ENCODE measurements at regions not wholly inside any gene's neighbourhood (a gene's known extent, or its start where the extent isn't known, plus 50 kb on each side); places are given as distances from the start of the nearest gene placed in this dataset.

DNA sequence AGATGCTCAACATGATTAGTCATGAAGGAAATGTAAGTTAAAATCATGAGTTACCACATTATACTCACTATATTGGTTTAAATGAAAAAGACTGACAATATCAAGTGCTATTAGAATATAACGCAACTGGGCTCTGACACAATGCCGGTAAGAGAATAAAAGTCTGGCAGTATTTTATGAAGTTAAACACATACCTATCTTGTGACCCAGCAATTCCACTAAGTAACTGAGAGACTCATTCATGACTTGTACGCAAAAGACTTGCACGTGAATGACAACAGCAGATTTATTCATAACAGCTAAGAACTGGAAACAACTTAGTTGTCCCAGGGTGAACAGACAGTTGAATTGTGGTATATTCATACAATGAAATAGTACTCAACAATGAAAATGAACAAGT lies 342.1 kb downstream of the SLC4A3 start:
- CTCF ChIA-PET: interaction anchor here (0.7 kb wide), 1 partner anchor 9 kb away, joined by 3 read pairs; no protein-coding TSS in a partner anchor
- no peak for DNase-seq (ENCODE audit: extremely low spot score)
- POLR2A ChIA-PET: no interaction called here

DNA sequence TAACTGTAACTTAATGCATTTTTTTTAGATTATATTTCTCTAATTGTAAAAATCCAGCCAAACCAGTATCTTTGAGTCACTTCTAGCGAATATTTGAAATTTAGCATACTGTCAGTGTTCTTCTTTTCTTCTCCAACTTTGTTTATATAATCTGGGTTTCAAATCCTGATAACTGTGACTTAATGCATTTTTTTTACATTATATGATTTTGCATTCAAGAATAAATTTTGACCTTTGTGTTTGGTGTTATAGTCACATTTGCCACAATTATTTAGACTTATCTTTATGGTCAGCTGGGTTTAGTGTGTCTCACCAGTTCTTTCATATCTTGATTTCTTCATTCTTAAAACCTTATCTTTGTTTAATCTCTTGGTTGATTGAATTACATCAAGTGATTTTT lies 345.7 kb downstream of the SLC4A3 start:
- TF ChIP-seq, protein P1, sequence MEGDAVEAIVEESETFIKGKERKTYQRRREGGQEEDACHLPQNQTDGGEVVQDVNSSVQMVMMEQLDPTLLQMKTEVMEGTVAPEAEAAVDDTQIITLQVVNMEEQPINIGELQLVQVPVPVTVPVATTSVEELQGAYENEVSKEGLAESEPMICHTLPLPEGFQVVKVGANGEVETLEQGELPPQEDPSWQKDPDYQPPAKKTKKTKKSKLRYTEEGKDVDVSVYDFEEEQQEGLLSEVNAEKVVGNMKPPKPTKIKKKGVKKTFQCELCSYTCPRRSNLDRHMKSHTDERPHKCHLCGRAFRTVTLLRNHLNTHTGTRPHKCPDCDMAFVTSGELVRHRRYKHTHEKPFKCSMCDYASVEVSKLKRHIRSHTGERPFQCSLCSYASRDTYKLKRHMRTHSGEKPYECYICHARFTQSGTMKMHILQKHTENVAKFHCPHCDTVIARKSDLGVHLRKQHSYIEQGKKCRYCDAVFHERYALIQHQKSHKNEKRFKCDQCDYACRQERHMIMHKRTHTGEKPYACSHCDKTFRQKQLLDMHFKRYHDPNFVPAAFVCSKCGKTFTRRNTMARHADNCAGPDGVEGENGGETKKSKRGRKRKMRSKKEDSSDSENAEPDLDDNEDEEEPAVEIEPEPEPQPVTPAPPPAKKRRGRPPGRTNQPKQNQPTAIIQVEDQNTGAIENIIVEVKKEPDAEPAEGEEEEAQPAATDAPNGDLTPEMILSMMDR (IDR thresholded peaks at IDR 0.05; ENCODE audit: control extremely low read depth, extremely low read depth, low read depth, missing control alignments): no peak
- ChIA-PET CTCF (no interaction called here), POLR2A (no interaction called here)

More for the DNA sequence above, 342.1 kb downstream of the SLC4A3 start:
- TF ChIP-seq, protein P1 (IDR thresholded peaks at IDR 0.05; ENCODE audit: control extremely low read depth, extremely low read depth, low read depth, missing control alignments): no peak

DNA sequence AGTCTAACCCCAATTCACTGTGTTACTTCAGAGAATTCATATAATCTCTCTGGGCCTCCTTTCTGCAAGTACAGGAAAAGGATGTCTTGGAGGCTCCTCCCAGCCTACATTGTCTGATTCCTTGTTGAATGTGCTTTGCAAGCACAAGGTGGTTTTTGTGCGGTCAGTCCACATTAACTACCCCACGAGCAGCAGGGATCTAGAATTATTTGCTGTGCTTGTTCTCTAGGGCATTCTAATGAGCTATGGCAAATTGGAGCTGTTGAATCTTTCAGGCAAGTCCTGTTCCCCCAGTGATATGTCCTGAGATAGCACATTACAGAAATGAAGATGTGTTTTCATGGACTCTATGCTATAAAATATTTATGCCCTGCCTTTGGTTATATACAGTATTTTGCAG lies 349.4 kb downstream of the SLC4A3 start:
- POLR2A ChIA-PET: no interaction called here
- TF ChIP-seq, protein P1 (IDR thresholded peaks at IDR 0.05; ENCODE audit: control extremely low read depth, extremely low read depth, low read depth, missing control alignments): no peak
- no peak for DNase-seq (ENCODE audit: extremely low spot score)
- CTCF ChIA-PET: interaction anchor here (1.6 kb wide), 1 partner anchor 14 kb away, joined by 8 read pairs; no protein-coding TSS in a partner anchor

More for the DNA sequence above, 345.7 kb downstream of the SLC4A3 start:
- no peak for DNase-seq (ENCODE audit: extremely low spot score)

DNA sequence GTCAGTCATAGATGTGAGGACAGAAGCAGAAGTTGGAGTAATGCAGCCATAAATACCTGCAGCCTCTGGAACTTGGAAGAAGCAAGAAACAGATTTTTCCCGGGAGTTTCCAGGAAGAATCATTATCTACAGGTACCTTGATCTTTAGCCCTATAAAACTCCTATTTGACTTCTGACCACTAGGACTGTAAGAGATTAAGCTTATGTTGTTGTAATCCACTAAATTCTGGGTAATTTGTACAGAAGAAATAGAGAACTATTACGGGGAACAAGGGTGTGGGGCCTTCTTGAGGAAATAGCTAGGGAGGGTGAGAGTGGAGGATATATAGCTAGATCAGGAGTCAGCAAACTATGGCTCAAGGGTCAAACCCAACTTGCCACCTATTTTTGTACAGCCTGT lies 353.2 kb downstream of the SLC4A3 start:
- CTCF ChIA-PET: no interaction called here
- no peak for DNase-seq (ENCODE audit: extremely low spot score)
- POLR2A ChIA-PET: no interaction called here

DNA sequence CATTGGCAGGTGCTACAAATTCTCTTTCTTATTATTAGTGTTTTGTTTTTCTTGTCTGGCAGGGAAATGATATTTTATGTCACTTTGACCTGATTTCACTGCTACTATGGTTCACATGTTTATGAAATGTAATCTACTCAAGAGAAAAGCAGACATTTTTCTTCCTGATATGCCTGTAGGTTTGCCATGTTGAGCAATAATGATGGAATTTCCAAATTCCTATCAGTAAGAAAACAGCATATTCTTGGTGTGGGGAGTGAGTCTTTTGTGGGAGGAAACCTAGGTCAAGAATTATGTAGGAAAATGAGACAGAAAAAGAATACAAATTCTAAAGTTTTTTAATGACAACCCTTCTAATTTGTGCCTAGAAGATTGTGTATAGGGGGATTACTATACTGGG lies 356.4 kb downstream of the SLC4A3 start:
- CTCF ChIA-PET: no interaction called here
- TF ChIP-seq, protein P1 (IDR thresholded peaks at IDR 0.05; ENCODE audit: control extremely low read depth, extremely low read depth, low read depth, missing control alignments): no peak
- POLR2A ChIA-PET: no interaction called here
- no peak for DNase-seq (ENCODE audit: extremely low spot score)

More for the DNA sequence above, 353.2 kb downstream of the SLC4A3 start:
- TF ChIP-seq, protein P1 (IDR thresholded peaks at IDR 0.05; ENCODE audit: control extremely low read depth, extremely low read depth, low read depth, missing control alignments): no peak

DNA sequence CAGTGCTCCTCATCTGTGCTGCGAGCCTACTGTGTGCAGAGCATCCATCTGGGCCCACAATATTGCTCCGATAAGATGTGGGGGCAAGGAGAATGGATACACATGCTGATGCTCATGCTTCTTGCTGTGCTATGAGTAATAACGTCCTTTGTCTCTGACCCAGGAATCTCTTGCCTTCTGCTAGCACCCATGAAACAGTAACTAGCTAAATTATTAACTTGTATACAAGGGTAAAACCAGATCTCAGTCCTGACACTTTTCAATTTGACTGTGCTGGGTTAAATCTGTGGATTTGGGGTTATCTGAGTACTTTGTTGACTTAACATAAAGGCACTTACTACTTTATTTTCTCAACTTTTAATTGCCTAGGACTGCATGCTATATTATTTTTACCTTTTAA lies 357.6 kb downstream of the SLC4A3 start:
- DNase-seq (ENCODE audit: extremely low spot score): no peak
- ChIA-PET POLR2A (no interaction called here), CTCF (interaction anchor here (1.0 to 1.6 kb wide), 2 partner anchors 12 to 36 kb away, joined by 3 to 4 read pairs; no protein-coding TSS in a partner anchor)
- TF ChIP-seq, protein P1 (IDR thresholded peaks at IDR 0.05; ENCODE audit: control extremely low read depth, extremely low read depth, low read depth, missing control alignments): no peak

Measured in GM10248 (cell line).